NK-92 treated with Interleukin-12 subunit alpha and Interleukin-12 subunit beta, amount 100 ng/mL, for 24 hours (cell line): ENCODE measurements at regions not wholly inside any gene's neighbourhood (a gene's known extent, or its start where the extent isn't known, plus 50 kb on each side); places are given as distances from the start of the nearest gene placed in this dataset.

Experiments used
- DNase-seq: peaks from one replicate; lab custom pipeline; 2025; lab: John Stamatoyannopoulos, UW

GRCh38 chr11:91653079-91653754, 571.4 kb upstream of the FAT3 start:
- no peak for DNase-seq

- no peak for DNase-seq
These were observed 573.8 kb upstream of the FAT3 start for GRCh38 chr11:91650802-91651201.

GRCh38 chr11:91641153-91641552, 583.5 kb upstream of the FAT3 start:
- DNase-seq = no peak

- no peak for DNase-seq
These were observed 585.3 kb upstream of the FAT3 start for GRCh38 chr11:91639359-91639758.

GRCh38 chr11:91630916-91631673, 593.5 kb upstream of the FAT3 start:
- DNase-seq = no peak

- no peak for DNase-seq
These were observed 599.1 kb upstream of the FAT3 start for GRCh38 chr11:91625495-91625894.

- DNase-seq = no peak
These were observed 600.6 kb upstream of the FAT3 start for GRCh38 chr11:91624021-91624420.

GRCh38 chr11:91608677-91609076, 615.9 kb upstream of the FAT3 start:
- no peak for DNase-seq

GRCh38 chr11:91596111-91596510, 628.5 kb upstream of the FAT3 start:
- DNase-seq = no peak

- no peak for DNase-seq
These were observed 633.6 kb upstream of the FAT3 start for GRCh38 chr11:91591021-91591420.

GRCh38 chr11:91587131-91587530, 637.5 kb upstream of the FAT3 start:
- DNase-seq = no peak

GRCh38 chr11:91585035-91585801, 639.4 kb upstream of the FAT3 start:
- DNase-seq = no peak

- no peak for DNase-seq
These were observed 661.4 kb upstream of the FAT3 start for GRCh38 chr11:91563176-91563575.

- DNase-seq = no peak
These were observed 664.2 kb upstream of the FAT3 start for GRCh38 chr11:91560434-91560833.

GRCh38 chr11:91538065-91538464, 686.6 kb upstream of the FAT3 start:
- DNase-seq = no peak

GRCh38 chr11:91536366-91536765, 688.3 kb upstream of the FAT3 start:
- DNase-seq = no peak

GRCh38 chr11:91528965-91529364, 695.7 kb upstream of the FAT3 start:
- no peak for DNase-seq

GRCh38 chr11:91527380-91528030, 697.1 kb upstream of the FAT3 start:
- no peak for DNase-seq

- DNase-seq = no peak
These were observed 710.9 kb upstream of the FAT3 start for GRCh38 chr11:91513734-91514133.

- DNase-seq = no peak
These were observed 726.8 kb upstream of the FAT3 start for GRCh38 chr11:91497847-91498246.

GRCh38 chr11:91495837-91496236, 728.8 kb upstream of the FAT3 start:
- DNase-seq = no peak

GRCh38 chr11:91489989-91490388, 734.6 kb upstream of the FAT3 start:
- no peak for DNase-seq
